Right renal cortex interstitium (tissue), 3 donors: ENCODE measurements at regions not wholly inside any gene's neighbourhood (a gene's known extent, or its start where the extent isn't known, plus 50 kb on each side); places are given as distances from the start of the nearest gene placed in this dataset.

Experiments used
- DNase-seq, 3 donors: peaks; one replicate each; pipeline ENCODE4 v3.0.0-alpha.2; 2013; ENCODE audit warnings: low read depth in 3 of 3, low spot score in 2 of 3

GRCh38 chr2:11096591-11096990, 58.7 kb upstream of the SLC66A3 start:
- no peak for DNase-seq

DNA sequence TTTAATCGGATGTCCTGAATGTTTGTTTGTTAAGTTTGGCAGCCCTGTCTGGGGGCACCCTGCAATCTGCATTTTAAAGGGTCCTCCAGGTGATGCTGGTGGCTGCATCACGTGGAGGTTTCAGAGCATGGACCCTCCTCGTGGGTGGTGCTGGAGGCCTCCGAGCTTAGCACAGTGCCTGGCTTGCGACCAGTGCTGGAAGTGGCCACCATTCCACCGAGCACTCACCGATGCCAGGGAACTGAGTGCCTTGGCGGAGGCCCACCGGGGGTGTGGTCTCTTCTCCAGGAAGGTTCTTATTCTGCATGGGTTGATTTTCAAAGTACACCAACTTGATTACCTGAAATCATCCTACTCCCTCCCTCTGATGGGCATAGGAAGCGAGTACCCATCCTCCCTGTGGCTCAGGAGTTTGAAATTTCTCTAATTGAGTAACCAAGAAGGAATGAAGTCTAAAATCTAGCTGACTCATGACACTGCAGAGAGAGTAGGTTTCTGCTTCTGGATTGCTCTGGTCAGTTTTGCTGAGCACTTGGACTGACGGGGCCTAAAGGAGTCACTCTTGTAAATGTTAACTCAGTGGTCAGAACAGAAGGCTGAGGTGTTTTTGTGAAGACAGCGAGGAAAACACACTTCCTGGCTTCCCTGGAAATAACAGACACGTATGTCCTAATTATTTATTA, 58.1 kb upstream of the SLC66A3 start:
- no peak for DNase-seq

DNA sequence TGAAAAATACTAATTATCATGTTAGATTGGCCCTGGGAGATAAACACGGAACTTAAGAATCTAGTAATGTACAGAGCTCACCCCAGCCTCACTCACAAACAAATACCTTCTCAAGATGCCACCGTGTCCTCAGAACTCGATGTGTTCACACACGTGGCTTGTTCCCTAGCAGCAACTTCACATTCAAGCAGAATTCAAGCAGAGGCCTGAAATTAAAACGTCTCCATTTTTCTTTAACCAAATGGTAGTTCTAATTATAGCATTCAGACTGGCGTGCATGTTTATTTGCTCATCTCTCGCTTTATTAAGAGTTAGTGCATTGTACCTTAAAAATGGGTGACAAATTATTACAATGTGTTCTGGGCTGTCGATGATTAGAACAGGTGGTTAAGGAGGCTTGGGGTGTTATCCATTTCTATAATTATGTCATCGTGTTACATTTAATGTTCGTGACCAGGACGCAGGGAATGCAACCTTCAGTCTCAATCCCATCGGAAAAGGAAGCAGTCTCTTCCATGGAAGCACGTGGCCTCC, 57.3 kb upstream of the SLC66A3 start:
- no peak for DNase-seq

GRCh38 chr2:11099122-11100065, 55.9 kb upstream of the SLC66A3 start:
- DNase-seq = no peak

- DNase-seq = no peak
These were observed 55.1 kb upstream of the SLC66A3 start for GRCh38 chr2:11100130-11100529.

DNA sequence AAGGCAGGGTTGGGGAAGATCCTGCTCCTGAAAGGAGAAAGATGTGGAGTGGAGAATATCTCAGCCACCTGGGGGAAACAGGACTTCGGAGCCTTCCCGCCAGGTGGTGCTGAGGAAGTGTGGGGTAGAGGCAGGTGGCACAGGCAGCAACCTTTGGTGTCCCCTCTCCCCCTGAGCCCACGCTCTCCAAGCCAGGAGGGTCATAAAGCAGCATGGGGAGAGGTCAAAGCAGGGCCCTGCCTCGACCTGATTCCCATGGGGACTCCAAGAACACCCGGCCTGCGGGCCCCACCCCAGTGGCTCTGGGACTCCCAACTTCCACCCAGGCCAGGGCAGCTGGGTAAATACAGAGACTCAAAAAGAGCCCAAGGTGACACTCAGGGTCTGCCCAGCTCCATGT, 54.3 kb upstream of the SLC66A3 start:
- no peak for DNase-seq

DNA sequence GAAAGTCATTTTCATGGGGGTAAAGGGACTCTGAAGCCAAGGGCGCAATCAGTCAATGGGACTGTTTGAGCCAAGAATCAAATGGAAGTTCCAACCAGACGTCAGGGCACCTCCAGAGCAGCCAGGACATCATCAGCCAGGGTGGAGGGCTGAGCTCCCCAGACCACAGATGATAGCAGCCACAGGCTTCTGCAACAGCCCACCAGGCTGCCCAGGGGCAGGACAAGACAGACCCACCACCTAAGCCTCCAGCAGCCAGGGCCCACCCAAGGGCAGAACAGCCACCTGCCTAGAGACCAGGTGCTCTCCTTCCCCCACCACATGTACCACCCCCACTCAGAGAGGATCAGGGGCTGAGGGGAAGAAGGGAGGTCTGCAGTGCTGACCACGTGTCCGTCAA, 53.8 kb upstream of the SLC66A3 start:
- no peak for DNase-seq

DNA sequence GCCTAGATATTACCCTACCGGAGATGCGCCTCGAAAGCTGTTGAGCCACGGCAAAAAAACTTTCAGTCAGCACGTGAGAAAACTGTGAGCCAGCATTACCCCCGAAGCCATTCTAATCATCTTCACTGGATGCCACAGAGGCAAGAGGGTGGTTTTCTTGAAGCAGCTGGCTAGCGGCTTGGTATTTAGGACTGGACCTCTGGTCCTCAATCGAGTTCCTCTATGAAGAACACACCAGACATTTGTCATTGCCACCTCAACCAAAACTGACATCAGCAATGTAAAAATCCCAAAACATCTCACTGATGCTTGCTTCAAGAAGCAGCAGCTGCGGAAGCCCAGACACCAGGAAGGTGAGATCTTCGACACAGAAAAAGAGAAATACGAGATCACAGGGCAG, 52.8 kb upstream of the SLC66A3 start:
- no peak for DNase-seq

DNA sequence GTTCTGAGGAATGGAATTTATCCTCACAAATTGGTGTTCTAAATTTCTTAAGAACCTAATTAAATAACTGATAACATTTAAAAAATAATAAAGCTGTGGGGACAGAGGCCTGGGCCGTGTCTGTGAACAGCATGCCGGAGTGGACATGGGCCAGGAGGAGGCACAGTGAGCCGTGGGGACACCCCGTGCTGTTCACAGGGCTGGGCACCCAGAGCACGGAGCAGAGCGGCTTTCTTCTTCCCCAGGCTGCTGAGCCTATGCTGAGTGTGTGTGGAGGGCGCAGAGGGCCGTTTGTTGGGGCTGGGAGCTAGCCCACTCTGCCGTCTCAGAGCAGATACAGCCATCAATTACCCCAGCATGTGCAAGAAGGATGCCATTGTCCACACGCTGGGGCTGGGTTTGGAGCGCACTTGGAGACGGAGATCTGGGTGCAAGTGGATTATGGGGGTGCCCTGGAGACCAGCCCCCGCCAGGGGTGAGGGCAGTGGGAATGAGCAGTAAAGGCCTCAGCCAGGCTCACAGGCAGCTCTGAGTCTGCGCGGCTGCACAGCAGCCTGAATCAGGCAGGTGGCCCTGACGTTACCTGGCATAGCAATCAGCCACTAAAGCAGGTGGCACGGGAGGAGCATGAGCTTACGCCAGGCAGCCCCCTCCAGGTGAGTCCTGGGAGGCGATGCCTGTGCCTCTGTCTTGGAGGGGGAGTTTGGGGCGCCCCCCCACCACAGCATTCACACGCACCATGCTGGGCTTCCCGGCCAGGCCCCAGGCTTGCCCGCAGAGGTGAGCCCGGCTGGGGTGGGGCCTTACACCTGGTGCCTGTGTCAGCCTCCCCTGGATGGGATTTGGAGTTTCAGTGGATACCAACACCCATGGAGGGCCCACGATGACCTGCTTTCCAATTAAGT, 52.1 kb upstream of the SLC66A3 start:
- DNase-seq = no peak

DNA sequence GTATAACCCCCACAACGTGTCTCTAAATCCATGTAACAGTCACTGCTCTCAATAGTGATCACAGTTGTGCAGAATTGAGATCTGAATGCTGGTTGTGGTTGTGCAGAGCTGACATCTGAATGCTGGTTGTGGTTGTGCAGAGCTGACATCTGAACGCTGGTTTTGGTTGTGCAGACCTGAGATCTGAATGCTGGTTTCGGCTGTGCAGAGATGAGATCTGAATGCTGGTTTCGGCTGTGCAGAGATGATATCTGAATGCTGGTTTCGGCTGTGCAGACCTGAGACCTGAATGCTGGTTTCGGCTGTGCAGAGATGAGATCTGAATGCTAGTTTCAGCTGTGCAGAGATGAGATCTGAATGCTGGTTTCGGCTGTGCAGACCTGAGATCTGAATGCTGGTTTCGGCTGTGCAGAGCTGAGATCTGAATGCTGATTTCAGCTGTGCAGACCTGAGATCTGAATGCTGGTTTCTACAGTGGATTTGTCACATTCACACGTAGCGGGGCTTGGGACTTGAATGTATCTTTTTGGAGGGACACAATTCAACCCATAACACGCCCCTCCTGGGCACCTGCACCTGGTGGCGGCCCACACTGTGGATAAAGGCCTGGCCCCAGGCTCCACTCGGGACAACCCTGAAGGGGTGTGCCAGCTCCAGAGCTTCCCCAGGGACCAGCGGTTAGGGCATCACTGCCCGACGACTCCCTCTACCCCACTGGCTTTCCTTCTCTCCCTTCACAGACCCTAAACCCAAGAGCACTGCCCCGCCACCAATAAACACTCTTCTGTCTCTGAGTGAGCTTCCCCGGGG, 51.1 kb upstream of the SLC66A3 start:
- DNase-seq = no peak

DNA sequence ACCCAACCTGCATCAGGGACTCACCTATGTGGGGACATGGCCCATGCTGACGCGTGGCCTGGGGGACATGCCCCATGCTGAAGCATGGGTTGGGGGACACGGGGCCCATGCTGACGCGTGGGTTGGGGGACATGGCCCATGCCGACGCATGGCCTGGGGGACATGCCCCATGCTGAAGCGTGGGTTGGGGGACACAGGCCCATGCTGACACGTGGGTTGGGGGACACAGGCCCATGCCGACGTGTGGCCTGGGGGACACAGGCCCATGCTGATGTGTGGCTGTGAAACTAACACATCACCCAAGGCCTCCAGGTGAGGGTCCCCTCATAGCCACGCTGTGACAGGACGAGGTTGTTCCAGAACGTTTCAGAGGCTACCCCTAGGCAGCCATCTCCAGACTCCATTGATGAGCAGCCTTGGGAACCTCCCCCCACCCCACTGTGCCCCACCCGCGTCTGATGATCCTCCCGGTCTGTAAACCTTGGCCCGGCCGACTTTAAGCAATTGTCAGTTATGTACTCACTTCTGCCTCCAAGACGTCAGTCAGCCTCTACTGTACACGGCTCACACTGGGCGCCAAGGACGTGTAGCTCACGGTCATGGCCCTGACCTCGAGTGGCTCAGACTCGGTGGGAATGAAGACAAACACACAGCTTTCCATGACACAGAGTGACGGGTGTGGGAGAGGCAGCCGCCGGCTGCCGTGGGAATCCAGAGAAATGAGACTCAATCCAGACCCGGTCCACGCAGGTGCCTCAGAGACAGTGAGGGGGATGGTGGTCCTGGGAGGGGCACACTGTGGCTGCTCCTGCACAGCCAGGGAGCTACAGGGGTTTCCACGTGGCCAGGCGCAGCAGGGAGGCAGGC, 50.2 kb upstream of the SLC66A3 start:
- DNase-seq = no peak
